ENCODE measurements at regions not wholly inside any gene's neighbourhood (a gene's known extent, or its start where the extent isn't known, plus 50 kb on each side); places are given as distances from the start of the nearest gene placed in this dataset.

DNA sequence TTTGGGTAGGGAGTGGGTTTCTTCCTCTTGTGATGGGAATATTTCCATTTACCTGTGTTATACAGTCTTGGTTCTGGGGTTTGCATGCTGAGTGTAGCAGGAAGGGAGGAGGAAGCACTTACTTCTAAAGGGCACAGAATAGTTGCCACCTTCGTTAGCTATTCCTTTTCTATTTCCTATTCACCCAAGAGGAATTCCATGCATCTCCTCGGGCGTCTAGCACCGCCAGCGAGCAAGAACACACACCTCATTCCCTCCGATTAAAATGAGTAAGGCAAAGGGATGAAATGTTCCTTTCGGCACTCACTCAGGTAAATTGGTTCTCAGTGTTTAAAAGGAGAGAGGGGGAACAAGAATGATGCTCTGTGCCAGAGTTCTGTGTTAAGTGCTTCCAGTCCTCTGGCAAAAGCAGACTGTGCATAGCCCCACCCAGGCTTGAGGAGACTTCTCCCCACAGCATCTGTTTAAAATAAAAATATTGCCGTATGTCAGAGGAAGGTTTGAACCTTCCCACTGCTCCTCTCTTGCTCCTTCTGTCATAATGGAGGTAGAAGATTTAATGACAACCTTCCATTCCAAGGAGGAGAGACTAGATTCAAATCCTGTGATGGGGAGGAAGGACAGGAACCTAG, 351.4 kb downstream of the PTTG2 start:
- Mint-ChIP-seq H3K36me3 (peaks cover 12 to 16% of the 10 kb centered on the region in 2 donors), H3K27ac (no peak overlapping the region), H3K9me3 (peaks cover 0 to 14% of the 10 kb centered on the region in 2 donors)
- DNase-seq (ENCODE audit: low spot score in 2 of 2) (no peak), ATAC-seq (no peak)

DNA sequence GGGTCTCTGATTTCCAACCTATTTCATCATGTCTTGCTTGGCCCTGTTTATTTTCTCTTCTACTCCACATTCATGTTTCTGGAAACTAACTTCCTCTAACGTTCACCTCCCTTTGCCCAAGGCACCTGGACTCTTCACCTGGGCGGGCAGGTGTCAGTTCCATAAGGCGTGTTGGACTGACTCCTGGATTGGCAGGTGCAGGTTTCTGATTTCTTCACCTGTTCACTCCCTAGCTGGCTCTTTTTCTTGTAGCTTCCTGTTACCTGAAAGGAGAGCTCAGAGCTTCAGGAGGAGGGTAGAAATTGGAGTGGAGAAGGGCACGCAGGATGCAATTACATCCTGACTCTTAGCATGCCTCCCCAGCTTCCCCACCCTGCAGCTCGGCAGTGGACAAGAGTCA, 350.8 kb upstream of the KLF3 start:
- H3K36me3 Mint-ChIP-seq, result peaks cover 12 to 16% of the 10 kb centered on the region in 2 donors
- no peak overlapping the region for H3K27ac Mint-ChIP-seq
- ATAC-seq (no peak), DNase-seq (ENCODE audit: low spot score in 2 of 2) (no peak)
- H3K9me3 Mint-ChIP-seq, result peaks cover 0 to 15% of the 10 kb centered on the region in 2 donors

DNA sequence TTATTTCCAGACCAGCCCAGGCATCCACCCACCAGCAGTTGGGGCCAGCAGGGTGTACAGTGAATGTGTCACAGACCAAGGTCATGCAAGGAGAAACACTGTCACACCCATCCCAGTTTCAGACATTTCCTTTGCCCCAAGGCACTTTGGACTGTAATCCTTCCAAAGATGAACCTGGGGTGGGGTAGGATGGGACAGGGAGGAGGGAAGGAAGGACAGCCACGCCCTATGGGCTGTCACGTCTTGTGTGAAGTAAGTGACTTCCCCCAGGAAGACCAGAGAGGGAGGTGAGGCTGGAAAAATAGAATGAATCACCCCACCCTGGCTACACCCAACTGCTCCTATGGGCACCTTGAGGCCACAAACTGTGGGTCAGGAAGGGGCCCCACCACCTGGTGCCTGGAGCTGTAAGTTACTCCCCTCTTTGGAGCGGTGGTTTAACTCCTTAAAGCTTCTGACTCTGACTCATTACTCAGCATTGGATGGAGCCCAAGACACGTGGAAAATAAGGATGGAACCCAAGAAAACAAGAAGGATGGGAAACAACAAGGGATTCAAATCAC, 349.9 kb upstream of the KLF3 start:
- H3K36me3 Mint-ChIP-seq, result peaks cover 12 to 16% of the 10 kb centered on the region in 2 donors
- DNase-seq (ENCODE audit: low spot score in 2 of 2) (no peak), ATAC-seq (no peak)
- H3K27ac Mint-ChIP-seq, result no peak overlapping the region
- H3K9me3 Mint-ChIP-seq, result peaks cover 0 to 15% of the 10 kb centered on the region in 2 donors

GRCh38 chr4:38314663-38315062, 349.3 kb upstream of the KLF3 start:
- DNase-seq (ENCODE audit: low spot score in 2 of 2), result no peak
- Mint-ChIP-seq H3K9me3 (peaks cover 0 to 15% of the 10 kb centered on the region in 2 donors), H3K36me3 (peaks cover 12 to 16% of the 10 kb centered on the region in 2 donors), H3K27ac (peak overlapping the region in 1 of 2 donors; percentile 32)
- no peak for ATAC-seq

DNA sequence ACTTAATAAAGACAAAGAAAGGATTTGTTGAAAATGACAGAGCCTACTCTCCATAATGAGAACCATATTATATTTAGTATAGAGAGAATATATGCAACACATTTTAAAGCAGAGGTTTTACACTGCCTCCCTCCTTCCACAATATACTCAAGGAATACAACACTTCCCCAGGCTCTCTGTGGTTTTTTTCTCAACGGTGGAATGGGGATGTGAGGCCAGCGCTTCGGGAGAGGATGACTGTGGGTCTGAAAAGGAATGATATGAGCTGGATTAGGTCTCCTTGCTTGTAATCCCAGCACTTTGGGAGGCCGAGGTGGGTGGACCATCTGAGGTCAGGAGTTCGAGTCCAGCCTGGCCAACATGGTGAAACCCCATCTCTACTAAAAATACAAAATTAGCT, 348.7 kb upstream of the KLF3 start:
- Mint-ChIP-seq H3K27ac (no peak overlapping the region), H3K9me3 (peaks cover 0 to 15% of the 10 kb centered on the region in 2 donors), H3K36me3 (peaks cover 12 to 16% of the 10 kb centered on the region in 2 donors)
- no peak for DNase-seq (ENCODE audit: low spot score in 2 of 2)
- no peak for ATAC-seq

- no peak for ATAC-seq
- peaks cover 0 to 15% of the 10 kb centered on the region in 2 donors for H3K9me3 Mint-ChIP-seq
- H3K36me3 Mint-ChIP-seq, result peaks cover 12 to 16% of the 10 kb centered on the region in 2 donors
- no peak for DNase-seq (ENCODE audit: low spot score in 2 of 2)
- no peak overlapping the region for H3K27ac Mint-ChIP-seq
Observed at GRCh38 chr4:38316045-38316444, 348.0 kb upstream of the KLF3 start.

- ATAC-seq (no peak), DNase-seq (ENCODE audit: low spot score in 2 of 2) (no peak)
- peaks cover 12% of the 10 kb centered on the region in 2 donors for H3K36me3 Mint-ChIP-seq
- peaks cover 0 to 16% of the 10 kb centered on the region in 2 donors for H3K9me3 Mint-ChIP-seq
- H3K27ac Mint-ChIP-seq, result no peak overlapping the region
Observed at GRCh38 chr4:38317041-38317674, 346.8 kb upstream of the KLF3 start.

GRCh38 chr4:38318737-38319455, 345.1 kb upstream of the KLF3 start:
- Mint-ChIP-seq H3K36me3 (peaks cover 4 to 7% of the 10 kb centered on the region in 2 donors), H3K9me3 (peaks cover 0 to 12% of the 10 kb centered on the region in 2 donors), H3K27ac (peak overlapping the region; percentile 63 to 83)
- DNase-seq (ENCODE audit: low spot score in 2 of 2) (peak; percentile 66 to 71), ATAC-seq (peak; percentile 80 to 88)

- Mint-ChIP-seq H3K36me3 (peaks cover 10 to 12% of the 10 kb centered on the region in 2 donors), H3K9me3 (peaks cover 0 to 16% of the 10 kb centered on the region in 2 donors)
Observed at GRCh38 chr4:38319456-38320342, 344.3 kb upstream of the KLF3 start.

DNA sequence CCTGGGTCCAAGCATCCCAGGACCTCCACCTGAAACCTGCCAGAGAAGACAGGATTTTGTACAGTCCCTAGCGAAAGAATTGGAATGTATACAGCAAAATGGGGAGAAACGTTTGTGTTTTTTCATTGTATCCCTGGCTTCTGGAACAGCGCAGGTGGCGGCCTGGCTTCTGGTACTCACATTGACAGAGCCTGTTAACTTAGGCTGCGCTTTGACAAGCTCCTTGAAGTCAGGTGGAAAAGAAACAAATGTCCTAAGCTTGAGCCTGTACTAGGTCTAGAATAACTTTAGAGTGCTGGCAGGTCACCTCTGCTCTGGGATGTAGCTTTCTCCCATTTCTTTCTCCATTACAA, 343.7 kb upstream of the KLF3 start:
- DNase-seq (ENCODE audit: low spot score in 2 of 2) (no peak), ATAC-seq (no peak)
- Mint-ChIP-seq H3K36me3 (peaks cover 10 to 12% of the 10 kb centered on the region in 2 donors), H3K27ac (peak overlapping the region in 1 of 2 donors; percentile 83), H3K9me3 (peaks cover 0 to 16% of the 10 kb centered on the region in 2 donors)

More at GRCh38 chr4:38319456-38320342, 344.3 kb upstream of the KLF3 start:
- ATAC-seq (peak; percentile 68 to 70), DNase-seq (ENCODE audit: low spot score in 2 of 2) (peak; percentile 89 to 99)
- peak overlapping the region; percentile 32 to 83 for H3K27ac Mint-ChIP-seq

DNA sequence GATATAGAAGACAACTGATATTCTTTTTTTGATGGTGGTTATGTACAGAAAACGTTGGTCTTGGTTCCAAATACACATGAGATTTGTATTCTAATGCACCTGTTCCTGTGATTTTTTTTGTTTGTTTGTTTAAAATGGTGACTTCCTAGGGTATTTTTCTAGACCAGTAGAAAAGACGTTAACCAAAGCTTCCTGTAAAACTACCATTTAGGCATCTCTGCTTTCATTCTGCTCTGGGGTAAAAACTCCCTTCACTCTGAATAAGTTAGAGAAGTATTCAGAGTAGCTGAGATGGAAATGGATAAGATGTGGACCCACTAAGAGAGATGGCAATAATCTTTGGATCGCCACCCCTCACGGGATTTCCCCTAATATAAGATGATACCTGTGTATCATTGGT, 343.2 kb upstream of the KLF3 start:
- Mint-ChIP-seq H3K36me3 (peaks cover 12 to 13% of the 10 kb centered on the region in 2 donors), H3K27ac (peak overlapping the region in 1 of 2 donors; percentile 83), H3K9me3 (peaks cover 0 to 16% of the 10 kb centered on the region in 2 donors)
- ATAC-seq (no peak), DNase-seq (ENCODE audit: low spot score in 2 of 2) (no peak)

DNA sequence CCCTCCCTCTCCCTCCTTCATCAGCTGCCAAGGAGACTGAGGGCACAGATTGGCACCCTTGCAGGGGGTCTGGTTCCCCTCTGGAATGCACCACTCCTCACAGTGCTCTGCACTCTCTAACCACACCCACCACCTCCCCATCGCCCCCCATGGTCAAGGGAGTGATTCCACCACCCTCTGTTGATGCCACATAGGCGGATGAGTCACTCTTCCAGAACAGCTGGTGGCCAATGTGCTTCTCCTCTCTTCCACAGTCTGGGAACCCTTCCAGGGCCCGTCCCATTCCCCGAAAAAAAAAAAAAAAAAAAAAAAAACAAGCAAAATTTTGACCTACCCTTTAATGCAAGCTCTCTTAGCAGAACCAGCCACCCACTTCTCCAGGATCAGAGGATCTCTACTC, 341.3 kb upstream of the KLF3 start:
- DNase-seq (ENCODE audit: low spot score in 2 of 2), result no peak
- Mint-ChIP-seq H3K36me3 (peaks cover 12 to 28% of the 10 kb centered on the region in 2 donors), H3K9me3 (peaks cover 0 to 12% of the 10 kb centered on the region in 2 donors), H3K27ac (no peak overlapping the region)
- peak in 1 of 2 donors; percentile 7 for ATAC-seq

GRCh38 chr4:38323141-38323641, 340.8 kb upstream of the KLF3 start:
- H3K27ac Mint-ChIP-seq, result peak overlapping the region in 1 of 2 donors; percentile 25
- H3K36me3 Mint-ChIP-seq, result peaks cover 12 to 28% of the 10 kb centered on the region in 2 donors
- no peak for DNase-seq (ENCODE audit: low spot score in 2 of 2)
- peak; percentile 28 to 53 for ATAC-seq
- H3K9me3 Mint-ChIP-seq, result peaks cover 0 to 12% of the 10 kb centered on the region in 2 donors

DNA sequence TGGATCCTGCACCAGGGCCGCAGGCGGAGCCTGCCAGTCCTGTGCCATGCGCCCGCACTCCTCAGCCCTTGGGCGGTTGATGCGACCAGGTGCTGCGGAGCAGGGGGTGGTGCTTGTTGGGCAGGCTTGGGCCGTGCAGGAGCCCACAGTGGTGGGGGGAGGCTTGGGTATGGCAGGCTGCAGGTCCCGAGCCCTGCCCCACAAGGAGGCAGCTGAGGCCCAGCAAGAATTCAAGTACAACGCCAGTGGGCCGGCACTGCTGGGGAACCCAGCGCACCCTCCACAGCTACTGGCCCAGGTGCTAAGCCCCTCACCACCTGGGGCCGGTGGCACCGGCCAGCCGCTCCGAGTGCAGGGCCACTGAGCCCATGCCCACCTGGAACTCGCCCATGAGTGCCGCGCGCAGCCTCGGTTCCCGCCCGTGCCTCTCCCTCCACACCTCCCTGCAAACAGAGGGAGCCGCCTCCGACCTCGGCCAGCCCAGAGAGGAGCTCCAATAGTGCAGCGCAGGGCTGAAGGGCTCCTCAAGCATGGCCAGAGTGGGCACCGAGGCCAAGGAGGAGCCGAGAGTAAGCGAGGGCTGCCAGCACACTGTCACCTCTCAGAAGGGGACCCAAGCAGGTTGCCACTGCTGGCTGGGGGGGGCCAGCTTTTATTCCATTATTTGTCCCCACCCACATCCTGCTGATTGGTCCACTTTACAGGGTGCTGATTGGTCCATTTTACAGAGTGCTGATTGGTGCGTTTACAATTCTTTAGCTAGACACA, 339.0 kb upstream of the KLF3 start:
- H3K9me3 Mint-ChIP-seq, result peaks cover 0 to 12% of the 10 kb centered on the region in 2 donors
- peaks cover 12 to 28% of the 10 kb centered on the region in 2 donors for H3K36me3 Mint-ChIP-seq
- H3K27ac Mint-ChIP-seq, result no peak overlapping the region
- no peak for ATAC-seq
- DNase-seq (ENCODE audit: low spot score in 2 of 2), result no peak

DNA sequence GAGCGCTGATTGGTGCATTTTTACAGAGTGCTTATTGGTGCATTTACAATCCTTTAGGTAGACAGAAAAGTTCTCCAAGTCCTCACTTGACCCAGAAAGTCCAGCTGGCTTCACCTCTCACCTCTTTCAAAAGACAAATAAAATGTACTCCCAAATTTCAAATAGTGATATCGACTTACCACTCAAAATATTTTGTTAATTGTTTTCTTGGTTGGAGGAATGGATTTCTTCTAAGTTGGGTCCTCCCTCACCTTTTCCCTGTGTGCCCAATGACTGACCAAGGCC, 338.4 kb upstream of the KLF3 start:
- H3K9me3 Mint-ChIP-seq, result peaks cover 0 to 12% of the 10 kb centered on the region in 2 donors
- ATAC-seq (no peak), DNase-seq (ENCODE audit: low spot score in 2 of 2) (no peak)
- peaks cover 12 to 28% of the 10 kb centered on the region in 2 donors for H3K36me3 Mint-ChIP-seq
- no peak overlapping the region for H3K27ac Mint-ChIP-seq
